K562 (cell line): ENCODE measurements at regions not wholly inside any gene's neighbourhood (a gene's known extent, or its start where the extent isn't known, plus 50 kb on each side); places are given as distances from the start of the nearest gene placed in this dataset.

Source experiments
- ATAC-seq: fragments of 200-7000 bp; cut with Tn5 transposase; 3 replicates; pipeline ENCODE4 v1.9.1; 2020; ENCODE audit warnings: moderate library complexity
- BruUV-seq: library from RNA; stranded (reverse); fragments of 400-500 nt; replicated peaks from 2 replicates; lab custom pipeline; 2021; lab: Mats Ljungman, UMichigan
- CTCF ChIA-PET: fragments of 300-600 bp; formaldehyde crosslinking; extraction: SDS; loops from one replicate; lab custom pipeline; 2021; ENCODE audit warnings: low intra/inter-chr PET ratio; lab: Yijun Ruan, JAX
- POLR2A ChIA-PET: fragments of 300-600, 350-650 bp; sonication (Branson Sonifier 250); formaldehyde crosslinking; extraction: SDS; loops from one replicate; lab custom pipeline; 2021; ENCODE audit warnings: antibody characterized with exemption, inconsistent platforms; lab: Yijun Ruan, JAX
- DNase-seq, 4 experiments: peaks; one replicate each; pipeline versions ENCODE4 v3.0.0 to v3.0.0-alpha.2; 2011 to 2018; ENCODE audit warnings: low spot score in 3 of 4, mixed read lengths in 3 of 4; ENCODE audit errors: extremely low read depth in 1 of 4
- FAIRE-seq: peaks from 2 replicates; lab custom pipeline; 2011; peaks lifted over from hg19 to GRCh38; lab: Jason Lieb, UNC
- H2AFZ ChIP-seq: 2 replicates; pipeline ENCODE4 v1.6.0; 2011; ENCODE audit warnings: low read depth, low read length, control low read depth, inconsistent platforms
- H3K27ac ChIP-seq: fragments of 200-600 bp; 3 replicates; pipeline ENCODE4 v1.8.0; 2011; ENCODE audit warnings: low read depth, mild to moderate bottlenecking, control low read depth, inconsistent platforms, low read length, moderate library complexity, mixed read lengths; ENCODE audit errors: extremely low read depth
- H3K27me3 ChIP-seq, 2 experiments: fragments of 300-600 bp in 1 of 2; 2 replicates in 1 of 2; 3 replicates in 1 of 2; pipeline versions ENCODE4 v1.6.0 to v1.8.0; 2011; ENCODE audit warnings: inconsistent platforms in 2 of 2, low read length in 2 of 2, mild to moderate bottlenecking in 1 of 2, mixed read lengths in 1 of 2, moderate library complexity in 1 of 2; ENCODE audit not compliant: control insufficient read depth in 2 of 2, insufficient read depth in 2 of 2
- H3K36me3 ChIP-seq: fragments of 300-600 bp; 3 replicates; pipeline ENCODE4 v1.8.0; 2011; ENCODE audit warnings: mild to moderate bottlenecking, low read length, inconsistent platforms; ENCODE audit not compliant: control insufficient read depth, insufficient read depth
- H3K4me1 ChIP-seq, 2 experiments: fragments of 200-600 bp in 1 of 2; replicated peaks in 1 of 2; 2 replicates in 1 of 2; 3 replicates in 1 of 2; pipeline versions ENCODE4 v1.5.1 to v1.8.0; 2011; ENCODE audit warnings: inconsistent platforms in 2 of 2, low read length in 2 of 2, mild to moderate bottlenecking in 1 of 2, mixed read lengths in 1 of 2, moderate library complexity in 1 of 2; ENCODE audit not compliant: control insufficient read depth in 2 of 2, insufficient read depth in 2 of 2
- H3K4me2 ChIP-seq: 2 replicates; pipeline ENCODE4 v1.6.1; 2011; ENCODE audit warnings: low read length, control low read depth, inconsistent platforms, mixed read lengths; ENCODE audit not compliant: insufficient read depth
- H3K4me3 ChIP-seq: fragments of 200-600 bp; sonication (generic), shearing (Covaris generic); 2 replicates; pipeline ENCODE4 v1.5.1; 2016; ENCODE audit warnings: control low read depth, inconsistent platforms
- H3K79me2 ChIP-seq: fragments of 200-600 bp; 3 replicates; pipeline ENCODE4 v1.8.0; 2011; ENCODE audit warnings: low read length, inconsistent platforms; ENCODE audit not compliant: control insufficient read depth, insufficient read depth
- H3K9ac ChIP-seq, 2 experiments: 2 replicates each; pipeline versions ENCODE4 v1.6.0 to v1.6.1; 2011; ENCODE audit warnings: low read depth in 2 of 2, low read length in 2 of 2, control low read depth in 1 of 2, inconsistent platforms in 1 of 2, mild to moderate bottlenecking in 1 of 2, mixed read lengths in 1 of 2; ENCODE audit not compliant: insufficient read depth in 1 of 2
- H3K9me1 ChIP-seq: one replicate; pipeline ENCODE4 v1.6.0; 2011; ENCODE audit warnings: inconsistent platforms, mild to moderate bottlenecking, low read length, moderate library complexity; ENCODE audit not compliant: control insufficient read depth, insufficient read depth
- H3K9me3 ChIP-seq: replicated peaks from 2 replicates; pipeline ENCODE4 v1.5.1; 2011; ENCODE audit warnings: low read depth, low read length, inconsistent platforms; ENCODE audit not compliant: control insufficient read depth, insufficient read depth
- H4K20me1 ChIP-seq: replicated peaks from 2 replicates; pipeline ENCODE4 v1.6.1; 2011; ENCODE audit warnings: low read length, inconsistent platforms, mixed read lengths; ENCODE audit not compliant: control insufficient read depth, insufficient read depth
- AFF4 ChIP-seq: sonication (generic); formaldehyde crosslinking; IDR thresholded peaks from 2 replicates; pipeline ENCODE4 v1.8.0; 2023; ENCODE audit warnings: mild to moderate bottlenecking, missing genetic modification reagents
- CEBPG ChIP-seq, 3 experiments: fragments of 200-800 bp in 1 of 3; sonication (Bioruptor generic) in 1 of 3; sonication (generic) in 1 of 3; formaldehyde crosslinking in 1 of 3; IDR thresholded peaks in 2 of 3; conservative IDR thresholded peaks in 1 of 3; 2 replicates each; pipeline versions ENCODE4 v1.6.1 to v1.8.0; 2016 to 2022; ENCODE audit warnings: missing compliant biosample characterization in 2 of 3, missing genetic modification characterization in 2 of 3, mild to moderate bottlenecking in 1 of 3, missing genetic modification reagents in 1 of 3
- EGR1 ChIP-seq: fragments of 450-650 bp; conservative IDR thresholded peaks from 2 replicates; pipeline ENCODE4 v1.6.1; 2017; ENCODE audit warnings: mild to moderate bottlenecking
- EHMT2 ChIP-seq: fragments of 450-650 bp; IDR thresholded peaks from 2 replicates; pipeline ENCODE4 v1.6.1; 2018; ENCODE audit warnings: antibody characterized with exemption
- FOXP1 ChIP-seq: sonication (generic); formaldehyde crosslinking; IDR thresholded peaks from 2 replicates; pipeline ENCODE4 v1.8.0; 2022; ENCODE audit warnings: mild to moderate bottlenecking, missing genetic modification reagents
- HES1 ChIP-seq: fragments of 450-650 bp; IDR thresholded peaks from 2 replicates; pipeline ENCODE4 v1.6.1; 2016; ENCODE audit warnings: low read depth, mild to moderate bottlenecking, moderate library complexity
- ILF3 ChIP-seq: fragments of 450-650 bp; IDR thresholded peaks from 2 replicates; pipeline ENCODE4 v1.6.1; 2018; ENCODE audit warnings: antibody characterized with exemption, mild to moderate bottlenecking, moderate library complexity, borderline replicate concordance
- MAFK ChIP-seq: IDR thresholded peaks from 2 replicates; pipeline ENCODE4 v1.6.1; 2011; ENCODE audit warnings: low read length, improper control_type of control experiment
- NELFE ChIP-seq: IDR thresholded peaks from 2 replicates; pipeline ENCODE4 v1.6.1; 2011; ENCODE audit warnings: mild to moderate bottlenecking; ENCODE audit not compliant: insufficient read depth, insufficient read length
- NR0B1 ChIP-seq: fragments of 450-650 bp; IDR thresholded peaks from one replicate; pipeline ENCODE4 v1.6.1; 2018; ENCODE audit warnings: mild to moderate bottlenecking, moderate library complexity; ENCODE audit not compliant: partially characterized antibody
- SAFB ChIP-seq: fragments of 200-400 bp; formaldehyde crosslinking; IDR thresholded peaks from 2 replicates; pipeline ENCODE4 v1.6.1; 2017; ENCODE audit warnings: low read depth, low read length, borderline replicate concordance
- SAFB2 ChIP-seq: fragments of 200-400 bp; formaldehyde crosslinking; IDR thresholded peaks from 2 replicates; pipeline ENCODE4 v1.6.1; 2018; ENCODE audit warnings: borderline replicate concordance, low read length, low read depth, moderate library complexity; ENCODE audit not compliant: severe bottlenecking
- SRSF7 ChIP-seq: fragments of 200-400 bp; formaldehyde crosslinking; optimal IDR thresholded peaks from 2 replicates; pipeline ENCODE3; 2017; ENCODE audit warnings: mild to moderate bottlenecking, low read depth, low read length
- ZNF395 ChIP-seq: fragments of 200-800 bp; sonication (Bioruptor generic); IDR thresholded peaks from 2 replicates; pipeline ENCODE4 v1.6.1; 2017; ENCODE audit warnings: missing genetic modification characterization, missing compliant biosample characterization
- ZNF507 ChIP-seq: conservative IDR thresholded peaks from 2 replicates; pipeline ENCODE4 v1.6.1; 2017; ENCODE audit warnings: missing genetic modification characterization, missing compliant biosample characterization
- ZNF785 ChIP-seq: fragments of 250-450 bp; sonication (Bioruptor Pico); IDR thresholded peaks from 2 replicates; pipeline ENCODE4 v1.4.0; 2020; ENCODE audit warnings: mild to moderate bottlenecking
- WGBS: fragments of 100-300 bp; shearing (Covaris generic); methylation state at CpG from one replicate; pipeline ENCODE4 v1.1.6; 2016; ENCODE audit warnings: low coverage, mixed read lengths; ENCODE audit not compliant: insufficient coverage; ENCODE audit errors: missing lambda C conversion rate; 5-methylcytosine and 5-hydroxymethylcytosine counted together
- in situ Hi-C: fragments of 300-500 bp; cut with MboI; formaldehyde crosslinking; loops from 4 replicates; pipeline ENCODE4 v1.15.0; 2018; ENCODE audit warnings: inconsistent platforms, mixed read lengths
- intact Hi-C: fragments of 100-400 bp; cut with micrococcal nuclease; formaldehyde crosslinking; loops from 2 replicates; pipeline ENCODE4 v1.14.2; 2022

GRCh38 chr3:191141728-191142127, 57.3 kb upstream of the OSTN start:
- CTCF ChIA-PET = no interaction called here
- H3K4me2 ChIP-seq = no peak overlapping the region
- in situ Hi-C loops (no loop called here), intact Hi-C loops (no loop called here)
- WGBS = 3% methylated on average over 4 of the region's 4 CpGs
- BruUV-seq = no TSS peak
- no peak overlapping the region for H3K9ac ChIP-seq
- no peaks in the 10 kb centered on the region for H3K36me3 ChIP-seq
- FAIRE-seq (no peak), ATAC-seq (no peak), DNase-seq (no peak)
- no peak overlapping the region for H3K4me3 ChIP-seq
- 0 out of 2 replicates have a peak, but pooled peaks cover 2% of the 10 kb centered on the region for H3K9me3 ChIP-seq
- H3K79me2 ChIP-seq = no peaks in the 10 kb centered on the region
- H4K20me1 ChIP-seq = no peaks in the 10 kb centered on the region
- H2AFZ ChIP-seq = no peak overlapping the region
- H3K9me1 ChIP-seq = no peaks in the 10 kb centered on the region
- no peaks in the 10 kb centered on the region for H3K27me3 ChIP-seq
- no peak overlapping the region for H3K27ac ChIP-seq
- no peak for TF ChIP-seq ZNF395 (CRISPR knock-in tag)
- no peak for TF ChIP-seq NELFE
- no peak for TF ChIP-seq AFF4
- TF ChIP-seq SAFB2 = no peak
- no peak for TF ChIP-seq EGR1
- TF ChIP-seq EHMT2 = no peak
- TF ChIP-seq ZNF785 = no peak
- TF ChIP-seq SAFB = no peak
- TF ChIP-seq CEBPG (CRISPR knock-in tag; IDR thresholded peaks at IDR 0.05) = no peak
- TF ChIP-seq CEBPG (tag; conservative IDR thresholded peaks at IDR 0.05 in 1 of 2, IDR thresholded peaks at IDR 0.05 in 1 of 2) = no peak
- no peak for TF ChIP-seq ILF3
- no peak for TF ChIP-seq SRSF7
- no peak for TF ChIP-seq HES1
- TF ChIP-seq MAFK = no peak
- TF ChIP-seq NR0B1 = no peak
- TF ChIP-seq FOXP1 (CRISPR knock-in tag) = no peak
- TF ChIP-seq ZNF507 (tag) = no peak
- no peaks in the 10 kb centered on the region for H3K4me1 ChIP-seq
- POLR2A ChIA-PET = no interaction called here
